Endothelial cell (in vitro differentiated cells): ENCODE measurements at regions not wholly inside any gene's neighbourhood (a gene's known extent, or its start where the extent isn't known, plus 50 kb on each side); places are given as distances from the start of the nearest gene placed in this dataset.

Source experiments
- DNase-seq: peaks from one replicate; pipeline ENCODE4 v3.0.0; 2021; ENCODE audit warnings: low spot score
- H3K27ac Mint-ChIP-seq: one replicate; pipeline ENCODE4 v1.8.0; 2021; ENCODE audit warnings: mixed read lengths, inconsistent platforms; ENCODE audit not compliant: unreplicated experiment
- H3K27me3 Mint-ChIP-seq: one replicate; pipeline ENCODE4 v1.8.0; 2021; ENCODE audit warnings: mild to moderate bottlenecking, moderate library complexity, mixed read lengths, inconsistent platforms; ENCODE audit not compliant: unreplicated experiment
- H3K36me3 Mint-ChIP-seq: one replicate; pipeline ENCODE4 v1.8.0; 2021; ENCODE audit warnings: mild to moderate bottlenecking, low read depth, mixed read lengths, inconsistent platforms; ENCODE audit not compliant: unreplicated experiment
- H3K4me1 Mint-ChIP-seq: one replicate; pipeline ENCODE4 v1.8.0; 2021; ENCODE audit warnings: mild to moderate bottlenecking, mixed read lengths, inconsistent platforms; ENCODE audit not compliant: unreplicated experiment
- H3K4me3 Mint-ChIP-seq: one replicate; pipeline ENCODE4 v1.8.0; 2021; ENCODE audit warnings: mild to moderate bottlenecking, mixed read lengths, inconsistent platforms; ENCODE audit not compliant: unreplicated experiment
- H3K9me3 Mint-ChIP-seq: one replicate; pipeline ENCODE4 v1.8.0; 2021; ENCODE audit warnings: mixed read lengths, inconsistent platforms; ENCODE audit not compliant: unreplicated experiment
- CTCF ChIP-seq: fragments of 200-600 bp; sonication (generic); IDR thresholded peaks from one replicate; pipeline ENCODE4 v1.5.0; 2021; ENCODE audit warnings: antibody characterized with exemption; ENCODE audit not compliant: unreplicated experiment

GRCh38 chr15:25178835-25179672, 224.3 kb downstream of the SNRPN start:
- no peaks in the 10 kb centered on the region for H3K4me1 Mint-ChIP-seq
- H3K27me3 Mint-ChIP-seq: peaks cover 28% of the 10 kb centered on the region
- H3K27ac Mint-ChIP-seq: no peak overlapping the region
- peaks cover 33% of the 10 kb centered on the region for H3K9me3 Mint-ChIP-seq
- no peak for TF ChIP-seq CTCF
- no peak for DNase-seq
- H3K4me3 Mint-ChIP-seq: no peak overlapping the region
- peaks cover 16% of the 10 kb centered on the region for H3K36me3 Mint-ChIP-seq

- H3K4me3 Mint-ChIP-seq: no peak overlapping the region
- peaks cover 24% of the 10 kb centered on the region for H3K27me3 Mint-ChIP-seq
- peaks cover 7% of the 10 kb centered on the region for H3K36me3 Mint-ChIP-seq
- H3K9me3 Mint-ChIP-seq: peaks cover 25% of the 10 kb centered on the region
- no peak for DNase-seq
- H3K27ac Mint-ChIP-seq: no peak overlapping the region
- TF ChIP-seq CTCF: no peak
- H3K4me1 Mint-ChIP-seq: no peaks in the 10 kb centered on the region
Observed at GRCh38 chr15:25179673-25180511, 225.1 kb downstream of the SNRPN start.

GRCh38 chr15:25180606-25181292, 226.0 kb downstream of the SNRPN start:
- Mint-ChIP-seq H3K4me3 (no peak overlapping the region), H3K27ac (no peak overlapping the region), H3K9me3 (peaks cover 23% of the 10 kb centered on the region), H3K27me3 (peaks cover 25% of the 10 kb centered on the region), H3K36me3 (peaks cover 10% of the 10 kb centered on the region), H3K4me1 (no peaks in the 10 kb centered on the region)
- DNase-seq: no peak
- no peak for TF ChIP-seq CTCF

GRCh38 chr15:25181293-25182097, 226.7 kb downstream of the SNRPN start:
- Mint-ChIP-seq H3K27me3 (peaks cover 21% of the 10 kb centered on the region), H3K36me3 (peaks cover 10% of the 10 kb centered on the region), H3K9me3 (peaks cover 16% of the 10 kb centered on the region), H3K4me3 (no peak overlapping the region), H3K27ac (no peak overlapping the region), H3K4me1 (no peaks in the 10 kb centered on the region)
- DNase-seq: no peak
- no peak for TF ChIP-seq CTCF
